Right atrium auricular region (tissue), 2 donors: ENCODE measurements at regions not wholly inside any gene's neighbourhood (a gene's known extent, or its start where the extent isn't known, plus 50 kb on each side); places are given as distances from the start of the nearest gene placed in this dataset.

Source experiments
- DNase-seq: peaks from one replicate; pipeline ENCODE4 v3.0.0-alpha.2; 2019; ENCODE audit warnings: low spot score
- H3K27ac ChIP-seq, 2 donors: fragments of 200-600 bp; sonication (generic); 1 replicate in 1 of 2; 2 replicates in 1 of 2; pipeline ENCODE4 v1.5.1; 2016 to 2019
- H3K27me3 ChIP-seq, 2 donors: fragments of 200-600 bp; sonication (generic); one replicate each; pipeline versions ENCODE4 v1.5.1 to v1.6.0; 2017 to 2019
- H3K36me3 ChIP-seq: fragments of 200-600 bp; sonication (generic); one replicate; pipeline ENCODE4 v1.5.1; 2016
- H3K4me1 ChIP-seq, 2 donors: fragments of 200-600 bp; sonication (generic); one replicate each; pipeline versions ENCODE4 v1.5.1 to v1.6.0; 2017 to 2019
- H3K4me3 ChIP-seq, 2 donors: fragments of 200-600 bp; sonication (generic); 1 replicate in 1 of 2; 2 replicates in 1 of 2; pipeline ENCODE4 v1.5.1; 2017 to 2019; ENCODE audit warnings: mild to moderate bottlenecking in 1 of 2, moderate library complexity in 1 of 2
- H3K9me3 ChIP-seq, 2 donors: fragments of 200-600 bp; sonication (generic); one replicate each; pipeline ENCODE4 v1.5.1; 2019
- CTCF ChIP-seq, 2 donors: fragments of 200-600 bp; sonication (generic); IDR thresholded peaks; one replicate each; pipeline ENCODE4 v1.5.1; 2019; ENCODE audit warnings: antibody characterized with exemption in 2 of 2

DNA sequence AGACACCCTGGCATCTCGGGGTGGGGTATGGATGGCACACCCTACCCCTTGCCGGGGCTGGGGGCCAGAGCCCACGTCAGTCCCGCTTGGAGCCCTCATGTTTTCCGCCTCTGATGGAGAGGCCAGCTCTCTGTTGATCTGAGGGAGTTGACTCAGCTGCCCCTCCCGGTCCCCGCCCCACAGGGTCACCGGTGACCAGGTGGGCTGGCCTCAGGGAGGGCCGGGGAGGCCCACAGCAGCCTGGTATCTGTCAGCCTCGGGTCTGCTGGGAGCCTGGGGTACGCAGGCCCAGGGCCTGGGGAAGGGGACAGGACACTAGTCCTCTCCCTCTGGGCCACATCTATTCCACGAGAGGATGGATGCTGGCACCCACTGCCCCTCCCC is 109.5 kb upstream of the CIBAR2 start:
- H3K27ac ChIP-seq: no peak overlapping the region
- TF ChIP-seq CTCF (IDR thresholded peaks at IDR 0.05): no peak
- DNase-seq: no peak
- H3K4me3 ChIP-seq: no peak overlapping the region
- peaks cover 0 to 19% of the 10 kb centered on the region in 2 donors for H3K4me1 ChIP-seq
- no peaks in the 10 kb centered on the region for H3K9me3 ChIP-seq
- no peaks in the 10 kb centered on the region for H3K27me3 ChIP-seq
- no peaks in the 10 kb centered on the region for H3K36me3 ChIP-seq

DNA sequence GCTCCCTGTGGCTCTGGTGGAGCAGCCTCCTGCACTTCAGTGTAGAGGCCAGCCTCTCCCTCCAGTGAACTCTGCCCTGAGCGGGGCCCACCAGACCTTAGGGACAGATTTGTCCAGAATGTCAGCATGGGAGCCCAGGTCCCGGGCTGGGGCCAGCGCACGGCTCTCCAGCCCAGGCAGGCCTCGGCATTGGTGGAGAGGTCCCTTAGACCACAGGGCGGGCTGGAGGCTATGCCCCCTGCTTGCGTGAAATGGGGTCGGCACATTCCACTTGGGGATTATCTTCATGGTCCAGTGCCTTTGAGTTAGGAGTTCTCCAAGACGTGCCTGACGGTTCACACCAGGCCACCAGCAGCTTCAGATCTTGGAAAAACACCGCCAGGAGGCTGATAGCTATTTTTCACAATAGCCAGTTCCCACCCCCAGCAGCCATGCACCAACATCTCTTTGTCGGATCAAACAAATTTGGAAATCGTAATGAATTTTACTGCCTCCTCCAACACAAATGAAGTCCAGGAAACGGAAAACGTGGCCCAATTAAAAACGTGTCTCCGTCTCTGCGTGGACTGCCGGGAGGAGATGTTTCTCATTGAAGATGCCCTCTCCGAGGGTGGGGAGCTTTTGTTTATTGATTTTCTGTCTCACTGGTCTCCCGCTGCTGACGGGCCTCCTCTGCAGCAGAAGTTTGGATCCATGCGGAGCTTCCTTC is 110.0 kb upstream of the CIBAR2 start:
- no peaks in the 10 kb centered on the region for H3K36me3 ChIP-seq
- DNase-seq: no peak

GRCh38 chr16:85225257-85225656 is 113.0 kb upstream of the CIBAR2 start:
- H3K4me3 ChIP-seq: no peak overlapping the region
- H3K27me3 ChIP-seq: no peaks in the 10 kb centered on the region
- H3K36me3 ChIP-seq: no peaks in the 10 kb centered on the region
- no peak for TF ChIP-seq CTCF (IDR thresholded peaks at IDR 0.05)
- no peak for DNase-seq
- no peak overlapping the region for H3K27ac ChIP-seq
- H3K4me1 ChIP-seq: peaks cover 0 to 9% of the 10 kb centered on the region in 2 donors
- no peaks in the 10 kb centered on the region for H3K9me3 ChIP-seq

More for the DNA sequence above, 110.0 kb upstream of the CIBAR2 start:
- TF ChIP-seq CTCF (IDR thresholded peaks at IDR 0.05): no peak
- Histone ChIP-seq H3K9me3 (no peaks in the 10 kb centered on the region), H3K27ac (no peak overlapping the region), H3K4me3 (no peak overlapping the region), H3K4me1 (peaks cover 0 to 19% of the 10 kb centered on the region in 2 donors), H3K27me3 (no peaks in the 10 kb centered on the region)

DNA sequence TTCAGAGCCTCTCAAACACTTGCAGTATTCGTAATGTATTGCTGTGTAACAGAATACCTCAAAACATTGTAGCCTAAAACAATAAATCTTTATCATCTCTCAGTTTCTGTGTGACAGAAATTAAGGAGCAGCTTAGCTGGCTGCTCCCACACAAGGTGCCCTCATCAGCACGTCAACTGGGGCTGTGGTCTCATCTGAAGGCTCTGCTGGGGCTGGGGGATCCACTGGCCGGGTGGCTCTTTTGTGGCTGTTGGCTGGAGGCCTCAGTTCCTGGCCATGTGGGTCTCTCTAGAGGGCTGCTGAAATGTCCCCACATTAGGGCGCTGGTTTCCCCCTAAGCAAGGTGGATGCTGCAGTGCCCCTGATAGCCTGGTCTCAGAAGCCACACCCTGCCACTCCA is 113.4 kb upstream of the CIBAR2 start:
- Histone ChIP-seq H3K27ac (no peak overlapping the region), H3K4me1 (peaks cover 0 to 5% of the 10 kb centered on the region in 2 donors), H3K9me3 (no peaks in the 10 kb centered on the region), H3K4me3 (no peak overlapping the region), H3K36me3 (no peaks in the 10 kb centered on the region), H3K27me3 (no peaks in the 10 kb centered on the region)
- no peak for DNase-seq
- no peak for TF ChIP-seq CTCF (IDR thresholded peaks at IDR 0.05)

- Histone ChIP-seq H3K27me3 (no peaks in the 10 kb centered on the region), H3K36me3 (no peaks in the 10 kb centered on the region), H3K9me3 (no peaks in the 10 kb centered on the region), H3K27ac (no peak overlapping the region), H3K4me1 (peaks cover 0 to 10% of the 10 kb centered on the region in 2 donors), H3K4me3 (no peak overlapping the region)
- no peak for TF ChIP-seq CTCF (IDR thresholded peaks at IDR 0.05)
- no peak for DNase-seq
Measured at GRCh38 chr16:85227084-85227945, 115.0 kb upstream of the CIBAR2 start.
